A172 (cell line): ENCODE measurements at regions not wholly inside any gene's neighbourhood (a gene's known extent, or its start where the extent isn't known, plus 50 kb on each side); places are given as distances from the start of the nearest gene placed in this dataset.

Experiments
- DNase-seq: peaks from one replicate; pipeline ENCODE4 v3.0.0-alpha.2; 2015; ENCODE audit warnings: low spot score

GRCh38 chr4:125938541-125938940 is 623.8 kb downstream of the FAT4 start:
- no peak for DNase-seq

DNA sequence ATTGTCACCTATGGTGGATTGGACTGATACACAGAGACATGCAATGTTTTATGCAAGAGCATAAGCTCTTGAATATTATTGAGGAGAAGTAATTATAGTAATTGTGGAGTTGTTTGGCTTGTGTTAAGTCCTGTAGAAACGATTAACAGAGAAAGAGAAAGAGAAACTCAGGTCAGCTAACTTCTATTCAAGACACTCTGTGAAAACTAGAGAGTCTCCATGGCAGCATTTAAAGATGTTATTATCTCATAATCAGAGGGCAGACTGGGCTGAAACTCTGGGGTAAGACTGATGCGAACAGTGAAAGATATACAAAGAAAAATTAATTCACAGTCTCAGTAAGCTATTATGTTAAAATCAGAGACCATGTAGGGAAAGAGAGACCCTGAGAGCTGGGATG is 625.7 kb downstream of the FAT4 start:
- DNase-seq: no peak

DNA sequence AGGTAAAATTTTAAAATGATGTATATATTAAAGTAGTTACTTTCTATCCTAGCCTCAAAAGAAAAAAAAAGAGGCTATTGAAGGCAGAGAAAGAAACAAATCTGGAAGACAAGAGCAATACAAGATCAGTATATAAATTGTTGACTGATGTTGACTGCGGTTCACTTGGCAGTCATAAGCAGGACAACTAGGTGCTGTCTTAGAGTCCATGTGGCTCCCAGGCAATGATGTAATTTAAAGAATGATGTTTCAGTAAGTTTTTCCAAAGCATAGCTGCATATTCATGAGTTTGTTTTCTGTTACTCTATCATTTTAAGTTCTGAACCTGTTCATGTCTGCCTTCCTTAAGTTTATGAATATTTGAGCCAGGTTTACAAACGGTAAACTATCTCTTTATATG is 630.2 kb downstream of the FAT4 start:
- no peak for DNase-seq

GRCh38 chr4:125948021-125948420 is 633.3 kb downstream of the FAT4 start:
- DNase-seq: no peak

- no peak for DNase-seq
Observed at GRCh38 chr4:125951261-125951887, 636.6 kb downstream of the FAT4 start.

GRCh38 chr4:125952631-125953030 is 637.9 kb downstream of the FAT4 start:
- no peak for DNase-seq

- no peak for DNase-seq
Observed at GRCh38 chr4:125956276-125956675, 641.5 kb downstream of the FAT4 start.

DNA sequence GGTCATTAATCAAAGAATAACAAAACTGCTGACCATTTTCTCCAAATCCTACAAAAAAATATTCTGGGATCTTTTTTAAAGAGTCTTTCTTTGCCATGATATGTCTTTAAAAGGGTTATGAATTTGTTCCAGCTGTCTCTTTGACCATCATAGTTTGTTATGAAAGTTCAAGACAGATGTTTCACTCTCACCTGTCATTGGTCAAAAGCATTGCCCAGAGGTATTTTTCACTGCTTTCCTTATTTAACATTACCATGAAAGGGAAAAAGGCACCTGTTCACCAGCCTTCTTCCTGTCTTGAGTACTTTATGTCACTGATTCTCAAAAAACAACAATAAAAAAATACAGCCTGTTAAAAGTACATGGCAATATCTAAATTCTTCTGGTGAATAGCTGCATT is 643.8 kb downstream of the FAT4 start:
- no peak for DNase-seq

DNA sequence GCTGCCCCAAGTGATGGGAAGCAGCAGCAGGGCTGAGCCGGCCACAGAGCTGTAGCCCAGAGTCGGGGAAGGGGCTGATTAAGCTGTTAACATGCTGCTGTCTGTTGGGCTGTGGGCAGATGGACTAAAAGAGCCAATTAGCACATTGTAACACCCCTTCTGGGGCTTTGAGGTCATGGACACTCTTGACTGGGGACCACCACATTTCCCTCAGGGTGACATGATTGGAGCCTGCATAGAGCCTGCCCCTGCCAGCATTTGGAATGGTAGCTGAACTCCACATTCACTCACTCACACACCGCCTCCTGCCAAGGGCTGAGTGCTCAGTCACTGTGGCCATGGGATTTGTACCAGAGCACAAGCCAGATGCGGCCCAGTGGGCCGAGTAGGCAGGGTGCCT is 646.9 kb downstream of the FAT4 start:
- DNase-seq: no peak

- DNase-seq: no peak
Observed at GRCh38 chr4:125975861-125976397, 661.2 kb downstream of the FAT4 start.

DNA sequence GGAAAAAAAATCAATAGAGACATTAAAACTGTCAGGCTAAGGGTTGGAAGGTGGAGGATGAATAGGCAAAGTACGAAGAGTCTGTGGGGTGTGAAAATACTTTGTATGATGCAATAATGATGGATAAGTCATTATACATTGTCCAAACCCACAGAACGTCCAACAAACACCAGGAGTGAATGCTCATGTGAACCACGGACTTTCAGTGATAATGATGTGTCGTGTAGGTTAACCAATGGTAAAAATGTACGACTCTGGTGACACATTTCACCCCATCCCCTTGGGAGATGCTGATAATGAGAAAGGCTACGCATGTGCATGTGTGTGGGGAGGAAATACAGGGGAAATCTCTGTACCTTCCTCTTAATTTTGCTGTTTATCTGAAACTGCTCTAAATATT is 665.2 kb downstream of the FAT4 start:
- DNase-seq: no peak

DNA sequence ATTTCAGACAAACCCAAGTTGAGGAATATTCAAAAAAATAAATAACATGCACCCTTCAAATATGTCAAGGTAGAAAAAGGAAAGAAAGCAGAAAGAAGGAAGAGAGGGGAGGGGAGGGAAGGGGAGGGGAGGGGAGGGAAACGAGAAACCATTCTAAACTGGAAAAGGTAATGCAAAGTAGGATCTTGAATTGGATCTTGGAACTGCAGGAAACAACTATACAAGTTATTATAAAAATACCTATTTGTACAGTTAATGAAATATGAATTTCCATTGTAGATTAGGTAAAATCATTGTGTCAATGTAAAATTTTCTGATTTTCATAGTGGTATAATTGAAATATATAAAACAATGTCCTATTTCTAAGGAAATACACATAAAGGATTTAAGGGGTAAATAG is 668.4 kb downstream of the FAT4 start:
- DNase-seq: no peak

- DNase-seq: peak; percentile 93
Observed at GRCh38 chr4:125985856-125986255, 671.1 kb downstream of the FAT4 start.

GRCh38 chr4:125986307-125986706 is 671.6 kb downstream of the FAT4 start:
- no peak for DNase-seq

GRCh38 chr4:125988464-125988863 is 673.7 kb downstream of the FAT4 start:
- no peak for DNase-seq

DNA sequence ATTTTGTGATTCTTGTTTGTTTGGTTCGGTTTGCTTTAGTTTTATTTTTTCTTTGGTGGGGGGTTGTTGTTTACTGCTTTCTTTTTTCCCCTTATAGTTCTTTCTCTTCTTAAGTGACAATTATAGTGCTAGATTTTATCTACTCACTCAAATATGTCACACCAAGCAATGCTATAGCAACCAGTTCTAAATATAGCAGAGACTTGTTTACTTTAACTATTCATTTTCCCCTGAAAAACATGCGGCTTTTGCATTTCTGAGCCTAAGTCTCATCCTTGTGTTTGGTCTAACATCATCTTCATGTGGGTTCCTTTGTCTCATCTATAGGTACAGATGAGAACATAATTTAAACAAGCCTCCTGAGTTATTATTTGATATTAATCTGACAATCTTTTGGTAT is 676.6 kb downstream of the FAT4 start:
- no peak for DNase-seq

DNA sequence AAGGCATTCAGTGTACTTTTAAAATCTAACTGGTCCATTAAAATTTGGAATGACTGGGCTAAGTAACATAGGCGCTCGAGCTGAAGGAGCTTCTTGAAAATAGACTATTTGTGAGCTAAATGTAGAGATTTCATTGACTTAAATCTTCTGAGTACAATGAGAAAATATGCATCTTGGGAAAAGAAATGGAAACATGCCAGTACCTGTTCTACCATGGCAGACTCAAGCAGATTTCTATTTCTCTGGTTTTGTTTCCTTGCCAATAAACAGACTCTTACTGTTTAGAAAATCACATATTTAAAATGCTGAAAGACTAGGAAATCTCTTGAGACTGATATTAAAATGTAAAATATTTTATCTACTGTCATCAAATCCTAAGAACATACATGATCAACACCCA is 678.1 kb downstream of the FAT4 start:
- no peak for DNase-seq

DNA sequence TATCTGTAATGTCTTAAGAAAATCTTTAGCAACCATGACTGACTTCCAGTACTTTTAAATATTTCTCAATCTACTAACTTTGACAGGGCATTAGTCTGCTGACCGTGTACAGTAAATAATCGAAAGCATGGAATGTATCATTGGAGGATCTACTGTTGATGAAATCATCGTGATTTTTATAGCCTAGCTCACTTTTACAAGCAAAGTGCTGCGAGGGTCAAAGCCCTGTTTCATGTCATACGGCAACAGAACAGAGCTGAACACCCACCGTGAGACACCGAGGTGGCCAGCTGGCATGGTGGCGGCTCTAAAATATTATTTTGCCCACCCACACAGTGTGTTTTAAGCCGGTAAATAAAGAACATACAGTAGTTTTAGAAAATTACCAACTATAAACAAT is 679.3 kb downstream of the FAT4 start:
- no peak for DNase-seq

DNA sequence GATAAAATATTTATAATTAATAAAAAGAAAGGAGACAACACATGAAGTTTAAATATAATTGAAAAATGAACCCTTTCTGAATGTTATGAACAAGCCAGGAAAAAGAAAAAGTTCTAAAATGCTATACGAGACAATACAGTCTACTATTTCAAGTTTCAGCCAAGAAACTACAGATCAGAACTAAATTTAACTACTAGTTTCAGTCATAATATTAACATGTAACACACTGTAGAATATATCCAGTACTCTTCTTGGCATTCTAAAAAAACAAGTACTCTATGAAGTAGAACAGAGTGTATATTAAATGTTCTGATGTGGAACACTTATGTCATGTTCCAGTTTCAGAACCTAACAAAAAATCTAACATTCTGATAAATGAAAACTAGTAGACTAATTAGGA is 679.7 kb downstream of the FAT4 start:
- DNase-seq: no peak

DNA sequence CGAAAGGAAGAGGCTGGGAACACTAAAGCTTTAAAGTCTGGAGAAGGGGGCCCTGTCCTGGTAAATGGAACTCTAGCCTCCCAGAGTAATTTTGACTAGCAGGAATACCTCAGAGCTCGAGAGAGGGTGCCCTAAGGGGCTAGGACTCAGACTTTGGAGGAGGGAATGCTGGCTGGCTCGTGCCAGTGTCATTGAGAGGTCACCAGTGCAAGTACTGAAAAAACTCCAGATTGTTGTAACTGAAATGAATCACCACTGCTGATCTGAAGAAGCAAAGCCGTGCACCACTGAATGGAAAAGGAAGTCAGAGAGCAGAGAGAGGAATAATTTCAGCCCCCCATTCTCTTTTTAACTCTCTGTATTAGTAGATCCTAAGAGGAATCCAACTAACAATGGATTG is 690.2 kb downstream of the FAT4 start:
- DNase-seq: peak; percentile 11

- no peak for DNase-seq
Observed at GRCh38 chr4:126007142-126007541, 692.4 kb downstream of the FAT4 start.

DNA sequence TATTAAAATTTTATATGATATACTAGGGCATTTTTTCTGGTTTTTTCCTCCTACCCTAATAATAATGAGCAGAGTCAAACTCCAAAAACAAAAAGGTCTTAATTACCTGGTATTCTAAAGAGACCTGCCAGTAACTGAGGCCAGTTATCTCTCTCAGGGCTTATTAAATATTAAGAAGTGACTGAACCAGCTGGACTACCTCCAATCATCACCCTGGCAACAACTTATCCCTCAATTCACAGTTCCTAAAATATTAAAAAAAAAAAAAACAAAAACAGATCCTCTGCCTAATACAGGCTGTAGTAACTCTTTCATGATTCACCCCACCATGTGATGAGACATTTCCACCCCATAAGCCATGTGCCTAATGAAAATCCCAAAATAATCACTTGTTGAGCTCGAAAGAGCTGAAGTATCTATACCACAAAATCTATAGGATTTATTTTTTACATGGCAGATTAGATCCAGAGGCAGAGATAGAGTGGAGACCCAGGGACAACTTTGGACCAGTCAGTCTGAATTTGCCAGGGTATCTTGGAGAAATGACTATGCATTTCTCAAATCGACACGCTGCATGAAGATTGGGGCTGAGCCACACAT is 698.0 kb downstream of the FAT4 start:
- no peak for DNase-seq

- DNase-seq: no peak
Observed at GRCh38 chr4:126018274-126018673, 703.5 kb downstream of the FAT4 start.

DNA sequence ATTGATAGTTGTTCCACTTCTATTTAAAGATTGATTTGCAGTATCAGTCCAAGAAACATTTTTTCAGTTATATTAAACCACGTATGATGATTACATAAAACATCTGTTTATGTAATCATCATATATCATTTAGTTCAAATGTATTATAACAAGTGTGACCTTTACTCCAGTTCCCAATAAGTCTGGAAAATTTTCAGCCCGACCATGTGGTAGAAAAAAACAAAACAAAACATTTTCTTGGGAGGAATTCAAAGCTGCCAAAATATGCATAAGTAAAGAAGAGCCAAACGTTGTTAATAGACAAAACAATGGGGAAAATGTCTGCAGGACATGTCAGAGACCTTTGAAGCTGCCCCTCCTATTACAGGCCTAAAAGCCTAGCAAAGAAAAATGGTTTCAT is 709.1 kb downstream of the FAT4 start:
- DNase-seq: no peak
